HEK293 (cell line): ENCODE measurements at regions not wholly inside any gene's neighbourhood (a gene's known extent, or its start where the extent isn't known, plus 50 kb on each side); places are given as distances from the start of the nearest gene placed in this dataset.
A peak's percentile ranks its signal among the peaks of the same experiment; 100 is the strongest.

Source experiments
- CTCF ChIA-PET: fragments of 350-600 bp; formaldehyde crosslinking; extraction: SDS; loops from one replicate; lab custom pipeline; 2021; ENCODE audit warnings: antibody characterized with exemption; lab: Yijun Ruan, JAX
- POLR2A ChIA-PET: fragments of 300-600 bp; formaldehyde crosslinking; extraction: SDS; loops from one replicate; lab custom pipeline; 2020; ENCODE audit warnings: antibody characterized with exemption, inconsistent platforms; lab: Yijun Ruan, JAX
- H3K27ac ChIP-seq: fragments of 200-500 bp; sonication (Bioruptor generic); 2 replicates; pipeline ENCODE4 v1.5.1; 2014; ENCODE audit warnings: low read depth, low read length, control low read depth, inconsistent platforms; ENCODE audit errors: extremely low read depth
- H3K36me3 ChIP-seq, 2 experiments: fragments of 200-500 bp in 1 of 2; sonication (Bioruptor generic) in 1 of 2; 1 replicate in 1 of 2; 2 replicates in 1 of 2; pipeline ENCODE4 v1.5.1; 2014 to 2017; ENCODE audit warnings: inconsistent platforms in 2 of 2, low read length in 2 of 2; ENCODE audit not compliant: control insufficient read depth in 2 of 2, insufficient read depth in 1 of 2
- H3K4me1 ChIP-seq: fragments of 200-500 bp; sonication (Bioruptor generic); 2 replicates; pipeline ENCODE4 v1.5.1; 2014; ENCODE audit warnings: mild to moderate bottlenecking, low read length, inconsistent platforms; ENCODE audit not compliant: control insufficient read depth, insufficient read depth
- H3K4me3 ChIP-seq: 2 replicates; pipeline ENCODE4 v1.5.1; 2011; ENCODE audit warnings: low read depth, mild to moderate bottlenecking, control low read depth, low read length, moderate library complexity
- H3K9me3 ChIP-seq: fragments of 200-500 bp; sonication (Bioruptor generic); 2 replicates; pipeline ENCODE4 v1.5.1; 2014; ENCODE audit warnings: low read depth, low read length, inconsistent platforms; ENCODE audit not compliant: control insufficient read depth, insufficient read depth
- IKZF3 ChIP-seq: fragments of 450-650 bp; IDR thresholded peaks from 2 replicates; pipeline ENCODE4 v1.5.0; 2018; ENCODE audit warnings: missing biosample characterization, mild to moderate bottlenecking, missing genetic modification characterization, moderate library complexity
- KLF8 ChIP-seq: fragments of 450-650 bp; formaldehyde crosslinking; IDR thresholded peaks from 2 replicates; pipeline ENCODE4 v1.5.1; 2016; ENCODE audit warnings: missing biosample characterization, missing genetic modification characterization
- SCRT2 ChIP-seq: fragments of 450-650 bp; formaldehyde crosslinking; IDR thresholded peaks from 2 replicates; pipeline ENCODE4 v1.5.1; 2016; ENCODE audit warnings: missing biosample characterization, missing genetic modification characterization
- SP2 ChIP-seq: fragments of 450-650 bp; formaldehyde crosslinking; IDR thresholded peaks from 2 replicates; pipeline ENCODE4 v1.5.1; 2016; ENCODE audit warnings: missing biosample characterization, missing genetic modification characterization
- ZEB2 ChIP-seq: fragments of 450-650 bp; formaldehyde crosslinking; IDR thresholded peaks from 2 replicates; pipeline ENCODE4 v1.5.1; 2016; ENCODE audit warnings: missing biosample characterization, missing genetic modification characterization
- ZFP3 ChIP-seq: fragments of 450-650 bp; formaldehyde crosslinking; IDR thresholded peaks from 2 replicates; pipeline ENCODE4 v1.5.1; 2016; ENCODE audit warnings: low read depth, missing biosample characterization, missing genetic modification characterization
- ZNF16 ChIP-seq: fragments of 450-650 bp; formaldehyde crosslinking; IDR thresholded peaks from 2 replicates; pipeline ENCODE4 v1.5.1; 2016; ENCODE audit warnings: low read depth, missing biosample characterization, missing genetic modification characterization
- ZNF184 ChIP-seq: fragments of 450-650 bp; IDR thresholded peaks from 2 replicates; pipeline ENCODE4 v1.5.1; 2018; ENCODE audit warnings: missing biosample characterization, mild to moderate bottlenecking, missing genetic modification characterization
- ZNF2 ChIP-seq: fragments of 450-650 bp; formaldehyde crosslinking; IDR thresholded peaks from 2 replicates; pipeline ENCODE4 v1.5.1; 2016; ENCODE audit warnings: missing biosample characterization, missing genetic modification characterization
- ZNF311 ChIP-seq: fragments of 450-650 bp; formaldehyde crosslinking; IDR thresholded peaks from 2 replicates; pipeline ENCODE4 v1.5.1; 2017; ENCODE audit warnings: missing biosample characterization, missing genetic modification characterization, borderline replicate concordance
- ZNF366 ChIP-seq: fragments of 450-650 bp; formaldehyde crosslinking; conservative IDR thresholded peaks from 2 replicates; pipeline ENCODE4 v1.5.1; 2016; ENCODE audit warnings: missing biosample characterization, missing genetic modification characterization
- ZNF423 ChIP-seq: fragments of 450-650 bp; formaldehyde crosslinking; IDR thresholded peaks from 2 replicates; pipeline ENCODE4 v1.5.1; 2016; ENCODE audit warnings: missing biosample characterization, missing genetic modification characterization
- ZNF548 ChIP-seq: fragments of 450-650 bp; formaldehyde crosslinking; IDR thresholded peaks from 2 replicates; pipeline ENCODE4 v1.5.1; 2016; ENCODE audit warnings: missing biosample characterization, missing genetic modification characterization
- ZNF571 ChIP-seq: fragments of 450-650 bp; formaldehyde crosslinking; IDR thresholded peaks from 2 replicates; pipeline ENCODE4 v1.5.0; 2017; ENCODE audit warnings: missing biosample characterization, missing genetic modification characterization
- ZNF677 ChIP-seq: fragments of 450-650 bp; IDR thresholded peaks from 2 replicates; pipeline ENCODE4 v1.5.0; 2018; ENCODE audit warnings: missing biosample characterization, mild to moderate bottlenecking, missing genetic modification characterization, moderate library complexity
- ZNF777 ChIP-seq: fragments of 450-650 bp; formaldehyde crosslinking; IDR thresholded peaks from 2 replicates; pipeline ENCODE4 v1.5.1; 2017; ENCODE audit warnings: missing biosample characterization, missing genetic modification characterization, borderline replicate concordance
- ZNF791 ChIP-seq: fragments of 450-650 bp; formaldehyde crosslinking; IDR thresholded peaks from 2 replicates; pipeline ENCODE4 v1.5.1; 2016; ENCODE audit warnings: missing biosample characterization, missing genetic modification characterization
- ZXDB ChIP-seq: fragments of 450-650 bp; formaldehyde crosslinking; IDR thresholded peaks from 2 replicates; pipeline ENCODE4 v1.5.1; 2016; ENCODE audit warnings: missing biosample characterization, missing genetic modification characterization
- TF ChIP-seq, protein P1 (sequence below): fragments of 450-650 bp; formaldehyde crosslinking; IDR thresholded peaks from 2 replicates; pipeline ENCODE4 v1.5.1; 2016; ENCODE audit warnings: missing biosample characterization, missing genetic modification characterization
- TF ChIP-seq, protein P2 (sequence below): fragments of 450-650 bp; formaldehyde crosslinking; IDR thresholded peaks from 2 replicates; pipeline ENCODE4 v1.5.1; 2017; ENCODE audit warnings: missing biosample characterization, missing genetic modification characterization

DNA sequence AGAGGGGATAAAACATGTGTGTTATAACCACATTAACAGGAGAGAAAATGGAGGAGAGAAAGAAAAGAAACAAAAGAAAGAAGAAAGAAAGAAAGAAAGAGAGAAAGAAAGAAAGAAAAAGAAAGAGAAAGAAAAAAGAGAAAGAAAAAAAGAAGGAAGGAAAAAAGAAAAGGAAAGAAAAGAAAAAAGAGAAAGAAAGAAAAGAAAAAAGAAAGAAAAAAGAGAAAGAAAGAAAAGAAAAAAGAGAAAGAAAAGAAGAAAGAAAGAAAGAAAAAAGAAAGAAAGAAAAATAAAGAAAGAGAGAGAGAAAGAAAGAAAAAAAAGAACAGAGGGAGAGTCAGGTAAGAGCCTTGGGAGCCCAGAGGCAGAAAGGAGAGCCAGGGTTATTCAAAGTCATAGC, 446.6 kb upstream of the ASIC2 start:
- Histone ChIP-seq H3K4me1 (no peaks in the 10 kb centered on the region), H3K36me3 (no peaks in the 10 kb centered on the region), H3K9me3 (no peaks in the 10 kb centered on the region), H3K4me3 (no peak overlapping the region), H3K27ac (no peak overlapping the region)
- TF ChIP-seq ZNF366 (tag by site-specific recombination) (peak; percentile 63), ZNF2 (tag by site-specific recombination) (no peak), KLF8 (no peak), ZNF423 (no peak), ZNF16 (tag by site-specific recombination) (no peak), ZNF777 (tag by site-specific recombination) (0 out of 2 replicates have a peak, but pooled peaks have one; percentile 18)
- TF ChIP-seq, protein P1, sequence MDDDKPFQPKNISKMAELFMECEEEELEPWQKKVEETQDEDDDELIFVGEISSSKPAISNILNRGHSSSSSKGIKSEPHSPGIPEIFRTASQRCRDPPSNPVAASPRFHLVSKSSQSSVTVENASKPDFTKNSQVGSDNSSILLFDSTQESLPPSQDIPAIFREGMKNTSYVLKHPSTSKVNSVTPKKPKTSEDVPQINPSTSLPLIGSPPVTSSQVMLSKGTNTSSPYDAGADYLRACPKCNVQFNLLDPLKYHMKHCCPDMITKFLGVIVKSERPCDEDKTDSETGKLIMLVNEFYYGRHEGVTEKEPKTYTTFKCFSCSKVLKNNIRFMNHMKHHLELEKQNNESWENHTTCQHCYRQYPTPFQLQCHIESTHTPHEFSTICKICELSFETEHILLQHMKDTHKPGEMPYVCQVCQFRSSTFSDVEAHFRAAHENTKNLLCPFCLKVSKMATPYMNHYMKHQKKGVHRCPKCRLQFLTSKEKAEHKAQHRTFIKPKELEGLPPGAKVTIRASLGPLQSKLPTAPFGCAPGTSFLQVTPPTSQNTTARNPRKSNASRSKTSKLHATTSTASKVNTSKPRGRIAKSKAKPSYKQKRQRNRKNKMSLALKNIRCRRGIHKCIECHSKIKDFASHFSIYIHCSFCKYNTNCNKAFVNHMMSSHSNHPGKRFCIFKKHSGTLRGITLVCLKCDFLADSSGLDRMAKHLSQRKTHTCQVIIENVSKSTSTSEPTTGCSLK (tag by site-specific recombination) = no peak
- ChIA-PET CTCF (interaction anchor here (1.0 kb wide), 1 partner anchor 11 kb away, joined by 4 read pairs; no protein-coding TSS in a partner anchor), POLR2A (no interaction called here)

DNA sequence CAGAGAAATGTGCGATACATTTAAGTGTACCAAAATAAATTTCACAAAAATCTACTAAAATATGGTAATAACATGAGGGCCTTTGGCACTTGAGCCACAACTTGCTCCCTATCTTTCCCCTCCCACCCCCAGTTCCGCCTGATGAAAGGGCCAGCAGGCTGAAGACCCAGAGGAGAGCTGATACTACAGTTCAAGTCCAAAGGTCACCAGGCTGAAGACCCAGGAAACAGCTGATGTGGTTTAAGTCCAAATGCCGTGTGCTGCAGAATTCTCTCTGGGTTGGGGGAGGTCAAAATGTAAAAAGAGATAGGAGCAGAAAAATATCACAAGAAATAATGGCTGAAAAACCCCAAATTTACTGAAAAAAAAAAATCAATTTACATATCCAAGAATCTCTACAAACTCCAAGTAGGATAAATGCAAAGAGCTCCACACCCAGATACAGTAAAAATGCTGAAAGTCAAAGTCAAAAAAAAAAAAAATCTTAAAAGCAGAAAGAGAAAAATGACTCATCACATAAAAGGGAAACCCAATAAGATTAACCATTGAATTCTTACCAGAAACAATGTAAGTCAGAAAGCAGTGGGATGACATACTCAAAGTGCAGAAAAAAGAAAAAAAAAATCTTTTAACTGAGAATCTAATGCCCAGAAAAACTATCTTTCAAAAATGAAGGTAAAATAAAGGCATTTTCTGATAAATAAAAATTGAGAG, 452.1 kb upstream of the ASIC2 start:
- CTCF ChIA-PET = interaction anchor here (0.6 to 1.4 kb wide), 3 partner anchors 19 to 1934 kb away, joined by 5 read pairs; no protein-coding TSS in a partner anchor
- no peak overlapping the region for H3K27ac ChIP-seq
- POLR2A ChIA-PET = interaction anchor here (0.7 kb wide), 2 partner anchors 380 to 605 kb away, joined by 3 to 5 read pairs; no protein-coding TSS in a partner anchor
- H3K4me1 ChIP-seq = no peaks in the 10 kb centered on the region
- TF ChIP-seq ZNF571 (tag by site-specific recombination) (no peak), ZNF184 (tag by site-specific recombination) (no peak), ZNF548 (no peak), SP2 (tag by site-specific recombination) (no peak), ZNF311 (no peak), ZNF791 (tag by site-specific recombination) (0 out of 2 replicates have a peak, but pooled peaks have one; percentile 20), IKZF3 (tag by site-specific recombination) (no peak), ZFP3 (tag by site-specific recombination) (no peak), ZEB2 (tag by site-specific recombination) (no peak), ZNF677 (tag by site-specific recombination) (peak; percentile 55; the same call in 1 of the 2 replicates), SCRT2 (tag by site-specific recombination) (no peak), ZXDB (tag by site-specific recombination) (no peak)
- TF ChIP-seq, protein P2, sequence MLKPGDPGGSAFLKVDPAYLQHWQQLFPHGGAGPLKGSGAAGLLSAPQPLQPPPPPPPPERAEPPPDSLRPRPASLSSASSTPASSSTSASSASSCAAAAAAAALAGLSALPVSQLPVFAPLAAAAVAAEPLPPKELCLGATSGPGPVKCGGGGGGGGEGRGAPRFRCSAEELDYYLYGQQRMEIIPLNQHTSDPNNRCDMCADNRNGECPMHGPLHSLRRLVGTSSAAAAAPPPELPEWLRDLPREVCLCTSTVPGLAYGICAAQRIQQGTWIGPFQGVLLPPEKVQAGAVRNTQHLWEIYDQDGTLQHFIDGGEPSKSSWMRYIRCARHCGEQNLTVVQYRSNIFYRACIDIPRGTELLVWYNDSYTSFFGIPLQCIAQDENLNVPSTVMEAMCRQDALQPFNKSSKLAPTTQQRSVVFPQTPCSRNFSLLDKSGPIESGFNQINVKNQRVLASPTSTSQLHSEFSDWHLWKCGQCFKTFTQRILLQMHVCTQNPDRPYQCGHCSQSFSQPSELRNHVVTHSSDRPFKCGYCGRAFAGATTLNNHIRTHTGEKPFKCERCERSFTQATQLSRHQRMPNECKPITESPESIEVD = no peak
- H3K36me3 ChIP-seq = no peaks in the 10 kb centered on the region
- no peak overlapping the region for H3K4me3 ChIP-seq
- no peaks in the 10 kb centered on the region for H3K9me3 ChIP-seq
